HUDEP-2 (cell line): ENCODE measurements at regions not wholly inside any gene's neighbourhood (a gene's known extent, or its start where the extent isn't known, plus 50 kb on each side); places are given as distances from the start of the nearest gene placed in this dataset.
"Not testable (repeated sequence)": the region's sequence is repeated elsewhere in the genome, so short reads cannot be mapped to it uniquely, and the experiment has no call there.

ENCODE experiments used
- DNase-seq, 76 experiments: peaks; one replicate each; lab custom pipeline; 2025; ENCODE audit not compliant: unreplicated experiment in 76 of 76; lab: John Stamatoyannopoulos, UW

- DNase-seq: no peak
Measured at GRCh38 chr5:125421006-125421405, 674.6 kb upstream of the ZNF608 start.

- DNase-seq: no peak
Measured at GRCh38 chr5:125422342-125422741, 675.9 kb upstream of the ZNF608 start.

- DNase-seq: no peak
Measured at GRCh38 chr5:125424402-125425141, 678.1 kb upstream of the ZNF608 start.

- no peak for DNase-seq
Measured at GRCh38 chr5:125429498-125429897, 683.1 kb upstream of the ZNF608 start.

- no peak for DNase-seq
Measured at GRCh38 chr5:125433457-125433856, 687.0 kb upstream of the ZNF608 start.

- DNase-seq: no peak
Measured at GRCh38 chr5:125439243-125439642, 692.8 kb upstream of the ZNF608 start.

GRCh38 chr5:125440905-125441304 is 694.5 kb upstream of the ZNF608 start:
- no peak for DNase-seq

GRCh38 chr5:125446986-125447385 is 700.5 kb upstream of the ZNF608 start:
- no peak for DNase-seq

GRCh38 chr5:125450771-125451170 is 704.3 kb upstream of the ZNF608 start:
- DNase-seq: no peak

GRCh38 chr5:125451622-125452021 is 705.2 kb upstream of the ZNF608 start:
- no peak for DNase-seq

- DNase-seq: no peak
Measured at GRCh38 chr5:125452991-125453390, 706.6 kb upstream of the ZNF608 start.

GRCh38 chr5:125455041-125455440 is 708.6 kb upstream of the ZNF608 start:
- DNase-seq: no peak

- DNase-seq: not testable (repeated sequence)
Measured at GRCh38 chr5:125456005-125456404, 709.6 kb upstream of the ZNF608 start.

- DNase-seq: no peak
Measured at GRCh38 chr5:125457617-125458016, 711.2 kb upstream of the ZNF608 start.

- not testable (repeated sequence) for DNase-seq
Measured at GRCh38 chr5:125458949-125459348, 712.5 kb upstream of the ZNF608 start.

- DNase-seq: no peak
Measured at GRCh38 chr5:125461641-125462072, 715.2 kb upstream of the ZNF608 start.

- no peak for DNase-seq
Measured at GRCh38 chr5:125463466-125464092, 717.1 kb upstream of the ZNF608 start.

GRCh38 chr5:125464847-125465432 is 718.5 kb upstream of the ZNF608 start:
- DNase-seq: no peak

GRCh38 chr5:125465703-125466102 is 719.3 kb upstream of the ZNF608 start:
- no peak for DNase-seq

GRCh38 chr5:125467222-125467621 is 720.8 kb upstream of the ZNF608 start:
- DNase-seq: no peak

GRCh38 chr5:125470280-125470902 is 724.0 kb upstream of the ZNF608 start:
- no peak for DNase-seq
